B cell (primary cell): ENCODE measurements at regions not wholly inside any gene's neighbourhood (a gene's known extent, or its start where the extent isn't known, plus 50 kb on each side); places are given as distances from the start of the nearest gene placed in this dataset.

Experiments used
- CTCF ChIP-seq: fragments of 200-600 bp; IDR thresholded peaks from one replicate; pipeline ENCODE4 v1.8.0; 2022; ENCODE audit warnings: antibody characterized with exemption, mild to moderate bottlenecking
- EZH2 ChIP-seq: IDR thresholded peaks from 2 replicates; pipeline ENCODE4 v1.6.1; 2012; ENCODE audit warnings: borderline replicate concordance, low read depth, mild to moderate bottlenecking, moderate library complexity, low read length; ENCODE audit not compliant: insufficient read depth, poor library complexity, severe bottlenecking

- TF ChIP-seq CTCF: no peak
- TF ChIP-seq EZH2: no peak
These were observed 194.9 kb downstream of the CBLL2 start for GRCh38 chrX:22467571-22467970.
